CD4-positive, alpha-beta T cell treated with Interleukin-4 for 4 hours (primary cell): ENCODE measurements at regions not wholly inside any gene's neighbourhood (a gene's known extent, or its start where the extent isn't known, plus 50 kb on each side); places are given as distances from the start of the nearest gene placed in this dataset.
"Not testable (repeated sequence)": the region's sequence is repeated elsewhere in the genome, so short reads cannot be mapped to it uniquely, and the experiment has no call there.

ENCODE experiments used
- DNase-seq: peaks from one replicate; pipeline ENCODE4 v3.0.0-alpha.2; 2020

DNA sequence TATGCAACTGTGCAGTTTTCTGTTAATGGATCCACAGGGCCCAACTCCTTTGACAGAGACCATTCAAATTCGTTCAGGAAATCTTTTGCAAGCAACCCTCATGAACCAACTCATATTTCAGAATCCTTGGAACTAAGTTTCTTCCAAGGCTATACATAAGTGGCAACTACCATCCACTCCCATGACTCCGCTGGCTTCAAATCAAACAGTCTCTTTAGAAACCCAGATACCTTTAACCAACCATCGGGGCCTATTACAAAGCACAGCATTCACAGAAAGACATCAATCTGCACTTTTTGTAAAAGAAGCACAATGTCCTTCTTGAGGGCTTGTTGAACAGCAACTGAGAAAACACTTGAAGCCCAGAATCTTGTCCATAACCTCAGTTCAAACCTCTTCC is 526.9 kb downstream of the DTWD2 start:
- no peak for DNase-seq

DNA sequence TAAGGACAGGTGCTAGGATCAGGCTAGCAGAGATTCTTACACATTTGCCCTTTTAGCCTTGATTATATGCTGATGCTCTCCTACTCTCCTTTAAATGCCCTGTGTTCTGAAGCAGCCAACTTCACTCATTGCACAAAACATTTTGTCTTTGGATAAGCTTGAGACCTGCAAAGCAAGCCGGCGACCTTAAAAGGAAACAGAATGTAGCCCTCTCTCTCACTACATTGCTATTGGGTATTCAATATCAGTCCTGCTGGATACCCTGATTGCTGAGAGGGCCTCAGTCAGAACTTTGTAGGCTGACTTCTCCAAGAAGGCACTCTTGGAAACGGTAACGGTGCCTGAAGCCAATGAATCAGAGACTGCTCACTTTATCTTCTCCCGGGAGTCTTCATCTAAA is 528.9 kb downstream of the DTWD2 start:
- DNase-seq = no peak

DNA sequence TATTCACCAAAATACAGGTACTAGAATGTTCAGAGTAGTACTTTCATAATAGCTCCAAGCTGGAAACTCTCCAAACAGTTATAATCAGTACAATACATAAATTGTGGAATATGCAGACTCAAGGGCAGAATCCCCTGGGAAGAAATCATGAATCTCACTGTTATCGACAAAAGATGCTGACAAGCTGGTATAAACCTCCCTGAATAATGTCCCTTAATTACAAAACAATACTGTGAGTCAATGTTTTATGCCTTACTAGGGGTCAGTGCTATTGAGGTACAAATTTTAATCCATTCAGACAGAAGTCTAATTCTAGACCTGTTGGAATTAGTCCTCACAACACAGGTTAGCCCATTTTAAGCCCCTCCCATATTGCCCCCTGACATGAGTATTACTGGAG is 532.3 kb downstream of the DTWD2 start:
- no peak for DNase-seq

DNA sequence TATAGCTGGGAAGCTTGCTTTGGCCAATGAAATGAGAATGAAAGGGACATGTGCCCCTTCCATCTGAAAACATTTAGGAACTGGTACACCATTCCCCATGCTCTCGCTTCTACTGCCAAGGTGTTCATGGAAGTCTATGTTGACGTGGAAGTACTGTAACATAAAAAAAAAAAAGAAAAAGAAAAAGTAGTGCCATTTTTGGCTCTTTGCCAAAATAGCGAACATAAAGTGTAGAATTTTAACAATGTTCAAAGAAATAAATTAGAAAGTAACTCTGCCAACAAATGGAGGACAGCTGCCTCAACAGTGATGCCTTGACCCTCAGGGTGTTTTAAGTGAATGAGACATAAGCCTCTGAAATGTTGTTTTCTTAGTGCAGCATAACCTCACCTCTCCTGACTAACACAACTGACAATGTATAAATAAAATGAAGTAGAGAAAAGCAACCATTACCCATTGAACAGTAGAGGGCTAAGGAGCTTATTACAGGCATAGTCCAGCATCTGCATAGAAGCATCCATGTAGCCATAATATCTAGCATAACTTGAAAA is 536.6 kb downstream of the DTWD2 start:
- DNase-seq = no peak

DNA sequence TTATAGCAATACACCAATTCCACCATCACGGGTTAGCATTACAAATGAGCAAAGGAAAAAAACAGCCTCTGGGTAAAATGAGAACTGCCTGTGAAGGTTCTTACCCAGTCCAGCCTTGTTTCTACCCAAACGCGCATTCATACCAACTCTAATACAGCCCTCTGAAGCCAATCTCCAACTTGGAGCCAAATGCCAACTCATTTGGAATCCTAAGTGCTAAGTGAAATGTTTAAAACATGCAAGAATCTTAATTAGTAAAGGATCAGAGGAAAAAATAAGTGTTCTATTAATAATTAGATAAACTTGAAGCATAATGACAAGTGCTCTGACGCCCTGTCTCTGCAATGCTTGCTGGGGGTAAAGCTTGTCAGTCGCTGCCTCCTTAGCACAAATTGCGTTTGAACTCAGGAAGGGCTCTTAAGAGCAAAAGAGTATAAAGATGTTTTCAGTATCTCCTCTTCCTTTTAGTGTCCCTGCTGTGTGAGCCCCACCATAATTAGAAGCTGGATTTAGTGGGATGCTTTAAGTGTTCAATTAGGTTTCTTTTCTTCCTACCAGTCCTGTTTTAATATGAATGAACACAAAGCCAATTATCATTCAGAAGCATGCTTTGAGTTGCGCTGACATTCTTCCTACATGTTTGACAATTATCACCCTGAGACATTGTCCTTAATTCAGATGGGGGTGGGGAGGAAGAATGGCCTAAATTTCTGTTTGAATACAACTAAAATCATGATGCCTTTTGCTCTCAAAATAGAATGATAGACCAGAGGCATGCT is 537.6 kb downstream of the DTWD2 start:
- DNase-seq = no peak

DNA sequence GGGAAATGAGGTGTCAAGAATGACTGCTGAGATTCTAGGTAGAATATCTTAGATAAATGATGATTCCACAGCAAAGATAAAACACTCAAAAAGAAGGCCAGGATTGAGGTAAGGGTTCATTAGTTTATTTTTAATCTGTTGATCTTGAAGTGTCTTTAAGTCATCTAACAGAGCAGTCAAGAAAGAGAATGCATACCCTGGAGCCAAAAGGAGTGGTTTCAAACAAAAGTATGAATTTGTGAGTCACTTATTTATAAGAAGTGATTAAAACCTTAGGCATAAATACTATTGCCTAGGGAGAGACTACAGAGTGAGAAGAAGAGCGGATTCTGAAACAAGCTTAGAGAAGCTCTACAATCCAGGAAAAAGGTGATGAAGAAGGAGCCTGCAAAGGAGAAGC is 541.0 kb downstream of the DTWD2 start:
- no peak for DNase-seq

DNA sequence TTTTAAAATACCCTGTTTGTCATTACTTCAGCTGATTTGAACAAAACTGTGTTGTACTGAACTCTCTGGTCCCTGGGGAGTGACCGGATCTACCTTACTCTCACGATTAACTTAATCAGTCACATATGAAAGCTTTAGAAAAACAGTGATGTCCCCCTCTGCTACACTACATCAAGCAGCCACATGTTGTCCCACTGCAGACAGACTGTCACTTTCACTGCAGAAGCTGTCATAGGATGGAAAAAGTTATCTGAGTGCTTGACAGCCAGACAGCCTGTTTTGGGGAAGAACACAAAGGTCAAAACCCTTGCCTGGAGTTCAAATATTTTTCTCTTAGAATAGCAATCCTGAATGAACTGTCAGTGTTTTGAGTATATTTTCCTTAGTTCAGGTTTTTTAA is 546.4 kb downstream of the DTWD2 start:
- no peak for DNase-seq

DNA sequence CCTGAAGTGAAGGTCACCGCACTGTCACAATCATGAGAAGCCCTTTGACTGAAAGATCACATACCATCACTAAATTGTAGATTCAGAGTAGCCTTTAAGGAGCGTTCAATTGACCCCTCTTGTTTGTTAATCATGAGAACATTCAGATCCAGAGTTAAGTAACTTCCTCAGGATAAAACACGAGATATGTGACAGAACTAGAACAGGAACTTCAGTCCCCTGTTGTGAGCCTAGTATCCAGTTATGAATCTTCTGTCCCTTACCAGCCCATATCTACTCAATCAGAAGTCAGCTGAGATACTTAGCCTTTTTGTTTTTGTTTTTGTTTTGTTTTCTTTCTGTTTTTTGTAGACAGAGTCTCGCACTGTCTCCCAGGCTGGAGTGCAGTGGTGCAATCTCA is 547.3 kb downstream of the DTWD2 start:
- no peak for DNase-seq

DNA sequence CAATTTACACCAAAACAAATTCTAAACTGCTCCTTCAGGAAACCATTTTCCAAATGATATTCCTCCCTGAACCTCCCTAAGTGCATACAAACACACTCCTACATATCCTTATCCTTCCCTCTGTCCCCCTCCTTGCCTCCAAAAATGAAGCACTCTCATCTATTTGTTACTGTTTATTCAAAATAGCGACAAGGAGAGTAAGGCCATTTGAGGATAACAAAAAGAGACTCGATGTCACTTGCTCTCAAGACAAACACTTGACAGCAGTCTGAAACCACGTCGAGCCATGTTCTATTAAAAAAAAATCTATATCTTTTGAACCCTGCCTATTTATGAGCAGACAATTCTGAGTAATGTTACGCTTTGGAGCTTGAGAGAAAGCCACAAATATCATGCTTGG is 547.9 kb downstream of the DTWD2 start:
- no peak for DNase-seq

DNA sequence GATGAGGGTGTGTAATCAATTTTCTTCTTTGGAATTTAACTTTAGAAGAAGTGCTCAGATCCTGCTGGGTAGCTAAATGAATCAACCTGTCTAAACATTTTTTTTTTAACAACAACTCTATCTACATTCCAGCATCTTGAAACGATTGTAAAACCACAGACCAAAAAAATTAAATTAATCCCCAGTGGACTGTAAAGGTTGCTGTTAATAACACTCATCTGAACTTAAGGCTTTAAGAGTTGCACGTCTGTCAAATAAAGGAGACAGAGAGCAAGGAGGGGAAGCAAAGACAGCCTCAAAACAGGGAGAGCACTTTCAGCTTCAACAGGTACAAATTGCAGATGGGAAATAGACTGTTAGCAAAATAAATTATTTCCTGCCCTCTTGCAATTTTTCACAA is 548.5 kb downstream of the DTWD2 start:
- no peak for DNase-seq

DNA sequence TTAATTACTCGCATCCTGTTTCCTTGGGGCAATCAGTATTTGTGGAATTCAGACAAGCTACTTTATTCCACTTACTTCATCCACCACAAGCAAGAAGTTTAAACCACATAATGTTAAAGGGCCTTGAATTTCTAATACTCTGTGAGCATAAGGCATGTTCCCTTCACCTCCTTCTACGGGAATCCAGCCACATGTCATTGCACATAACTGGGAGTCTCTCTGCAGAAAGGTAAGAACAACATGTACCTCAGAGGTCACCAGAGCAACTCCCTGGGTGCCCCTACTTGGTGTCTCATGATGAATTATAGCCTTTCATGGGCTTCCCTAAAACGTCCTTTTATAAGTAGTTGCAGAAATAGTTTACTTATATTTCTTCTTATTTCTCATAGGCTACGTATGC is 553.2 kb downstream of the DTWD2 start:
- no peak for DNase-seq

DNA sequence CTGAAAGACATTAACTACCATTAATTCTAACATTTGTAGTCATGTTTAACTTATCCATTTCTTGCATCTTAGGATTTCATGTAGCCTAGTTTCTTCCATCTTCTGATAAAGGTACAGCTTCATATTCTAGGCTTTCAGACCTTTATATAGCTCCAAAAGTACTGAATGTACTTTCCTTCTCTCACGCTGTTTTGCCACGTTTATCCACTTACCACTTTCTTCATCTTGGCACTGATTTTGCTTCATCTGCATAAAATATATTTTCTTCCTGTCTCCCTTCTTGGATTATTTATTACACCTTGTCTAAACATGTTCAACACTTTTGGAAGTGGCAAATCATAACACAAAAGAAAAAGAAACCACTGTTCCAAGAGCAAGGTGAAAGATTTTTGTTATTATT is 553.8 kb downstream of the DTWD2 start:
- DNase-seq = no peak

DNA sequence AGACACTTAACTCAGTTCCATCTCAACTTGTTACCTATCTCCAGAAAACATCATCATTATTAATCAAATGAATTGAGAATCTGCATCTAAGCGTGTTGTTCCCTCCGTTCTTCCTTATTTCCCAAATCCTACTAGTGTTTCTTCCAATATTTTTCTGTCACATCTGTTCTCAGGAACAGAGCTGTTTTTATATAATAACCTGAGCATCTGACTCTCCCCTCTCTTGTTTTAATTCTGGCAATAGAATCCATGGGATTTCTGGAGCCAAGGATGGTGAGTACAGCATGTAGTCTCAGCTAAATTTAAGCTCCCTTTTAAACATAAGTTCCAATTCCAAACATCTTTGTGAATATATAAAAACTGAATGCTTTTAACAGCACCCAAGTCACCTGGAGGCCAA is 558.3 kb downstream of the DTWD2 start:
- no peak for DNase-seq

DNA sequence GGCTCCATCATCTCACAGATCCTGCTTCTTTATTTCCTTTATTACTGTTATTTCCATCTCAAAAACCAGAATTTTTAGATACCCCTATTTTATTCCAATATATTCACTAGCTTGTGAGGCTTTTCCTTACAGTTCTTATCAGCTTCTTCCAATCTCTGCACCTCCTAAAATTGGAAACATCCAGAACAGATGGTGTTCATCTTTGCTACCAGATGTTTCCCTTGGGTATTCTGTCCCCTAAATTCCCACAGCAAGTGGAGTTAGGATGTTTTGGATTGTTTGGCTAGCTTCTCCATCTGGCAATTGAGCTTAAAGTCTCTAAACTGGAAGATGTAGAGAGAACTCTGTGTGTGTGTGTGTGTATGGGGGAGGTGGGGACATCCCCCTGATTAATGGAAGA is 580.4 kb downstream of the DTWD2 start:
- DNase-seq = no peak

DNA sequence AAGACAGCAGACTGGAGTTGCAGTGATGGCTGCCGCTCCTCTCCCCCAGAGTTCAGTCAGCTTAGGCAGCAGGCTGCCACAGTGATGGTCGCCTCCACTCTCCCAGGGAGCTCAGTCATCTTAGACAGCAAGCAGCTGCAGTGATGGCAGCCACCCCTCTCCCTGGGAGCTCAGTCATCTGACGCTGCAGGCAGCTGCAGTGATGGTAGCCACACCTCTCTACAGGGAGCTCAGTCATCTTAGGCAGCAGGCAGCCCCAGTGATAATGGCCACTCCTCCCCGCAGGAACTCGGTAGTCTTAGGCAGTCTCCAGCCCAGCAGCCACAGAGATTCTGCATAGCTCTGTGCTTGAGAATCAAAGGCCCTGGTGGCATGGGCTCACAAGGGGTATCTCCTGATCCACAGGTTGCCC is 582.7 kb downstream of the DTWD2 start:
- no peak for DNase-seq

DNA sequence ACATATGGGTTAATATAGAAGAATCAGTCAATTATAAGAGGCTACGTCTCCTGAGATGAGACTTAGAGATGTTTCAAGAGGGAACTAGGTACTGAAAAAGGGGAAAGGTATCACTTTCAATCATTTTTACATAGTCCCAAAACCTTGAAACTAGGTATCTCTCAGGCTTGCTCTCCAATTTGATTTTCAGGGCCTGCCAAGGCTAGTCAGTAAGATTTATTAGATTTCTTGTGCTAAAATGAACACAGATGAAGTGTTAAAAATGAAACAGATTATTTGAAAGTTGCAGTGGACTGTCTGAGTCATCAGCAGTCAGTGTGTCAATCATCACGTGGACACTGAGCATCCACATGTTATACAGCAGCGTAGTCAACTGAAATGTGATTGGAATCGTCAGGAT is 591.1 kb downstream of the DTWD2 start:
- no peak for DNase-seq

DNA sequence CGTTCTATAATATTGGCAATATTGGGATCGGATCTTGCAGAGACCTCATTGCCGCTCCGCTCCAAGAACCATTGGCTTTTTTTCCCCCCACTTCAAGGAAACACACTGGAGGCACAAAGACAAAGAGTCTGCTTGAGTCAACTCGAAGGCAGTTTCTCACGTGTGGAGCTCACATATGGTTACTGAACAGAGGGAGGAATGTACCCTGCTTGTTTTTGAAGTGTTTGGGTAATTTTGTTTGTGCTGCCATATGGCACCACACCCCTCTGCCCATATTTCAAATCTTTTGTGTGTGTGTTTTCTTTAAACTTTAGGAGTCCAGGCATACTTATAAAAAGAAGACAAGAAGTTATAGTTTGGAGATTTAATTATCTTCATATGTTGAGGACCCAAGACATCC is 595.9 kb downstream of the DTWD2 start:
- DNase-seq = no peak

DNA sequence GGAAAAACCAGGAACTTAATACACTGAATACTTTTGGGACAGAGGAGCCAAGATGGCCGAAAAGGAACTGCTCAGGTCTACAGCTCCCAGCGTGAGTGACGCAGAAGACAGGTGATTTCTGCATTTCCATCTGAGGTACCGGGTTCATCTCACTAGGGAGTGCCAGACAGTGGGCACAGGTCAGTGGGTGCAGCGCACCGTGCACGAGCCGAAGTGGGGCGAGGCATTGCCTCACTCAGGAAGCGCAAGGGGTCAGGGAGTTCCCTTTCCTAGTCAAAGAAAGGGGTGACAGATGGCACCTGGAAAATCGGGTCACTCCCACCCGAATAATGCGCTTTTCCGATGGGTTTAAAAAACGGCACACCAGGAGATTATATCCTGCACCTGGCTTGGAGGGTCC is 605.4 kb downstream of the DTWD2 start:
- DNase-seq = not testable (repeated sequence)

DNA sequence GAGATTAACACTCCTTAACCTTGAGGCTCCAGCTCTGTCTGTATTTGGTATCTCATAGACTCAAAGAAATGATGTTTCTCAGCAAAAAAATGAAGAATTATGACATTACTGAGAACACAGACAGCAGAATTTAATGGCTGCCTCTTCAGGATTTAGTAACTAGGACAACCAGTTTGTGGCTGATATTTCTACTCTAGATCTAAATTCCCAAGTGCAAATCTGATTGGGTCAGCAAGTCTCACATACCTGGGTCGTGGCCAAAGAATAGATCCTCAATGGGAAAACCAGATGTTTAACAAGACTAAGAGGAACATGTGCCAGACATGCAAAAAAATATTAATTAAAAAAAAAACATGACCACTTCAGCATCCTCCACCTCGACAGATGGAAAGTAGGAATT is 608.9 kb downstream of the DTWD2 start:
- DNase-seq = no peak

DNA sequence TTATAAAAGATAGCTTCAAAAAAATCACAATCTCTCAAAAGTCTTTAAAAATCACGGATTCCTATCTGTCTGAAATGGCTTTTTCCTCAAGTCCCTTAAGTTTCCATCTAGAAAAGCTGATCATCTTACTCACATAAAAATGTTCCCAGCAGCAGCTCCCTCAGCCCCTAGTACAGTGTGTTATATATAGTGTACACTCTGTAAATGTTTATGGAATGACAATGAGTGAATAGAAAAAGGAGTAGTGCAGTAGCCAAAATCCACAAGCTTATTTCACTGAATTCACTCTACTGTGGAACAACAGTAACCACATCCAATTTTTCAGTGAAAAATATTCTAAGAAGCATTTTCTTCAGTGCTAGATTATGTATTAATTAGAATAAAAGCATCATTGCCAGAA is 609.4 kb downstream of the DTWD2 start:
- no peak for DNase-seq

DNA sequence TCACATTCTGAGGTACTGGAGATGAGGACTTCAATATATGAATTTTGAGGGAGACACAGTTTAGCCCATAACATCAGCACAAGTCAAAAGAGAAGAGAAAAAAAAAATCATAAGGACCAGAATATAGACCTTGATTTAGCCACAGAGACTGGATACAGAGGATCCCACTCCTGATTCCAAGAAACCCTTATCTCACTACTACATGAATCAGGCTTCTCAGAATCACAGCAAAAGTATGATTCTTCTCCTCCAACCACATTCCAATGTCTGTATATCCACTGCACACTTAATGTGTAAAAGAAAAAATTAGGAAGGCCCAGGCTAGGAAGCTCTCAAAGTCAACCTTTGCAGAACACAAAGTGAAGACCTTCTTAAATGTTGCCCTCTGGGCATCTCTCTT is 610.9 kb downstream of the DTWD2 start:
- DNase-seq = no peak

DNA sequence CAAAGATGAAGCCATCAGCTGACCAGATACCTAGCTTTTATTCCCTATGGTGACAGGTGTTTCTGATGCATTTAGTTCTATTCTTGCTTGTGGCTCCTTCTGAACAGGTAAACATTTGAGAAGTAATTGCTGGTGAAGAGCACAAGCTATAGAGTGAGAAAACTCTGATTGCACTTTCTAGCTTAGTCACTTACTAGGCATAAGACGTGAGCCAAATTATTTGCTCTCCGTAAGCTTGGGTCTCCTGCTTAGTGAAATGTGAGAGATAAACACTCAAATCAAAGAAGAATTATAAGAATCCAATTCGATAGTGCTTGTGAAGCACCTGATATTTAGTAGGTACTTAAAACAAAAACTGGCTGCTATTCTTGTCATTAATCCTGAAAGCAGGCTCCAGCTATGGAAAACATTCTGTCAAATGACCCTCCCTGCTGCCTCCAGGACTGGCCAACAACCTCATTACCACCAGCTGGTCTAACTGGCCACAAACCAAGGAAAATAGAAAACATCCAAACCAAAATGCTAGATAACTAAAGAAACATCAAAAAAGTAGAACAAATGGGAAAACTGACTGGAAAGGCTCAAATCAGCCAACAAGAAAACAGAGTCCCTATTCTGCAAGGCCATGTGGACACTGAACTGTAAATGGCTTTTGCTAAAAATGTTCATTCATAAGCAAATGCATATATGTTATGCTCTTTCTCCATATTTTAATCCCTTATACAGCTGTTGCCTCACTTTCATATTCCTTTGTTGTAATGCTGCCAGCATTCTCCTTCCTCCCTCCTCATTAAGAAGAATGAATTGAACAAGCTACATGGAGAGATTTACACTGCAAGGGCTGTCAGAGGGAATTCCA is 616.1 kb downstream of the DTWD2 start:
- no peak for DNase-seq

DNA sequence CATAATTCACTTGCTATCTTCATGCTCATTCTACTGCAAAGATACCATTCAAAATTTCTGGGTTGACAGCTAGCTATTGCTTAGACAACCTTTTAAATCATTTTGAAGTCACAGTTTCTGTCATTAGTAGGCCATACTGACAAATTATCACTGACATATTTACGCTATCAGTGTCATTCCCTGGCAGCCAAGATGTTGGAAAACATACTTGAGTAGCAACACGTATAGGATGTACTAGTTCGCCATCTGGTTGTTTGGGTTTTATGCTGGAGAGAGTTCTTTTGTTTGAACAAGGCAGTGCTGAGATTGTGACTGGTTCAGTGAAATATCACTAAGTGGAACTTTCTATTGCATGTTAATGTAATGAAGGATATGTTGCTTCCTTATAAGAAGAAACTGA is 621.9 kb downstream of the DTWD2 start:
- no peak for DNase-seq

DNA sequence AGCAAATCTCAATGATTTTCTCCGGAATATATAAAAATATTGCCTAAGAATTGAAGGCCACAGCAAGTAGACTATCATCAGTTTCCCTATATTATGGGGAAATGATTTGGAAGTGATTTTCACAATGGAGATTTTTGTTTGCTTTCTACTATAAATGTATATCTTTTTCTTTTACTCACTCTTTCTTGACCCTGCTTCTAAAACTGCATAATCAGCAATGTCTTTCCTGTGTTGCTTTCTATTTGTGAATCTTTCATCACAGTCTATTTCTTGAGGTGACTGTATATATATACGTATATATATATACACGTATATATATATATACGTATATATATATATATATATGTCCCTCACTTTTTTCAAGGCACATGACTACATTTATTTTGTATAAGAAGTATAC is 622.6 kb downstream of the DTWD2 start:
- DNase-seq = no peak
